ENCODE measurements at regions not wholly inside any gene's neighbourhood (a gene's known extent, or its start where the extent isn't known, plus 50 kb on each side); places are given as distances from the start of the nearest gene placed in this dataset.

DNA sequence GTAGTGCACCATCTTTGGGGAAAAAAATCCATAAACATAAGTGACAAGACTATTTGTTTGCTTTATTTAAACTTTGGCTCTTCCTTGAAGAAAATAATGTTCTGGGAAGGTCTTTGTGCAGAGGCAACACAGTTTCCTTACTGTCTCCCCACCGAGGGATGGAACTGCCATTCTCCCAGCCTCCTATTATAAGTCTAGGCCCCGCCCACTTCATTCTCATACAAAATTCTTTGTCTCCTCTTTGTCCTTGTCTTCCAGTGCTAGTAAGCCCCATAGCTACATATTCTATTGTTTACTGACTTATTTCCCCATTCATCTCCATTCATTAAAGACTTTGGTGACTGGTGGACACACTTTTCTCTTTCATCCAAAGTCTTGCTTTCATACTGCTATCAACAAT, 316.5 kb upstream of the ROBO2 start:
- Histone ChIP-seq H3K4me3 (no peak overlapping the region), H3K79me2 (ENCODE audit: low read depth) (no peaks in the 10 kb centered on the region), H3K9me3 (ENCODE audit: insufficient read depth, low read depth) (no peaks in the 10 kb centered on the region), H3K9me2 (ENCODE audit: insufficient read depth) (no peaks in the 10 kb centered on the region), H3F3A (ENCODE audit: insufficient read depth, low read depth) (no peaks in the 10 kb centered on the region), H3K4me1 (replicated peaks; ENCODE audit: insufficient read depth) (no peaks in the 10 kb centered on the region), H4K20me1 (ENCODE audit: insufficient read depth) (no peaks in the 10 kb centered on the region), H2AFZ (no peak overlapping the region), H3K27me3 (ENCODE audit: insufficient read depth, low read depth) (peaks cover 4% of the 10 kb centered on the region; the same call in 1 of the 2 replicates), H3K36me3 (ENCODE audit: low read depth) (no peaks in the 10 kb centered on the region), H3K27ac (no peak overlapping the region), H3K4me2 (no peak overlapping the region)
- no peak for TF ChIP-seq EZH2 (IDR thresholded peaks at IDR 0.05; ENCODE audit: low read depth)
- TF ChIP-seq, protein P1, sequence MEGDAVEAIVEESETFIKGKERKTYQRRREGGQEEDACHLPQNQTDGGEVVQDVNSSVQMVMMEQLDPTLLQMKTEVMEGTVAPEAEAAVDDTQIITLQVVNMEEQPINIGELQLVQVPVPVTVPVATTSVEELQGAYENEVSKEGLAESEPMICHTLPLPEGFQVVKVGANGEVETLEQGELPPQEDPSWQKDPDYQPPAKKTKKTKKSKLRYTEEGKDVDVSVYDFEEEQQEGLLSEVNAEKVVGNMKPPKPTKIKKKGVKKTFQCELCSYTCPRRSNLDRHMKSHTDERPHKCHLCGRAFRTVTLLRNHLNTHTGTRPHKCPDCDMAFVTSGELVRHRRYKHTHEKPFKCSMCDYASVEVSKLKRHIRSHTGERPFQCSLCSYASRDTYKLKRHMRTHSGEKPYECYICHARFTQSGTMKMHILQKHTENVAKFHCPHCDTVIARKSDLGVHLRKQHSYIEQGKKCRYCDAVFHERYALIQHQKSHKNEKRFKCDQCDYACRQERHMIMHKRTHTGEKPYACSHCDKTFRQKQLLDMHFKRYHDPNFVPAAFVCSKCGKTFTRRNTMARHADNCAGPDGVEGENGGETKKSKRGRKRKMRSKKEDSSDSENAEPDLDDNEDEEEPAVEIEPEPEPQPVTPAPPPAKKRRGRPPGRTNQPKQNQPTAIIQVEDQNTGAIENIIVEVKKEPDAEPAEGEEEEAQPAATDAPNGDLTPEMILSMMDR (conservative IDR thresholded peaks at IDR 0.05) = no peak
- ChIA-PET POLR2A (ENCODE audit: unreplicated experiment) (no interaction called here), CTCF (no interaction called here)
- no peak for DNase-seq
- intact Hi-C loops (cut with micrococcal nuclease; ENCODE audit: unreplicated experiment) = no loop called here
- BruUV-seq (replicated peaks) = no TSS peak

DNA sequence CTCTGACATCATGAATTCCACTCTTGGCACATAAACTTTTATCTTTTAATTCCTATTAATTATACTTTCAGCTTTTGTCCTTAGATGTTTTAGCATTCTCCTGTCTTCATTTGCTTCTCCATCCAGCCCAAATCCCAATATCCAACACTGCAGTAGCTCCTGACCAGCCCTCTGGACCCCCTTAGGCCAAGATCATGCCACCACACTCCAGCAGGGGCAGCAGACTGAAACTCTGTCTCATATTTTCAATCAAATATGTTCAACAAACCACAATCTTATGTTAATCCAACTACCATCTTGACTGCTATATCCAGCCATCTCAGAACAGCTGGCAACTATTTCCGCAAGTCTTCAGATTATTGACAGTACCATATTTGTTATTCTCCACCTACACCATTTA, 315.8 kb upstream of the ROBO2 start:
- Histone ChIP-seq H3K36me3 (ENCODE audit: low read depth) (no peaks in the 10 kb centered on the region), H3K9me3 (ENCODE audit: insufficient read depth, low read depth) (no peaks in the 10 kb centered on the region), H3K9me2 (ENCODE audit: insufficient read depth) (no peaks in the 10 kb centered on the region), H3K4me1 (replicated peaks; ENCODE audit: insufficient read depth) (no peaks in the 10 kb centered on the region), H3K79me2 (ENCODE audit: low read depth) (no peaks in the 10 kb centered on the region), H3F3A (ENCODE audit: insufficient read depth, low read depth) (no peaks in the 10 kb centered on the region), H3K4me3 (no peak overlapping the region), H3K27me3 (ENCODE audit: insufficient read depth, low read depth) (peaks cover 4% of the 10 kb centered on the region; the same call in 1 of the 2 replicates), H4K20me1 (ENCODE audit: insufficient read depth) (no peaks in the 10 kb centered on the region), H2AFZ (no peak overlapping the region), H3K4me2 (no peak overlapping the region), H3K27ac (no peak overlapping the region)
- no peak for TF ChIP-seq EZH2 (IDR thresholded peaks at IDR 0.05; ENCODE audit: low read depth)
- TF ChIP-seq, protein P1 (conservative IDR thresholded peaks at IDR 0.05) = no peak
- no peak for DNase-seq
- BruUV-seq (replicated peaks) = no TSS peak
- ChIA-PET CTCF (no interaction called here), POLR2A (ENCODE audit: unreplicated experiment) (no interaction called here)
- intact Hi-C loops (cut with micrococcal nuclease; ENCODE audit: unreplicated experiment) = no loop called here

DNA sequence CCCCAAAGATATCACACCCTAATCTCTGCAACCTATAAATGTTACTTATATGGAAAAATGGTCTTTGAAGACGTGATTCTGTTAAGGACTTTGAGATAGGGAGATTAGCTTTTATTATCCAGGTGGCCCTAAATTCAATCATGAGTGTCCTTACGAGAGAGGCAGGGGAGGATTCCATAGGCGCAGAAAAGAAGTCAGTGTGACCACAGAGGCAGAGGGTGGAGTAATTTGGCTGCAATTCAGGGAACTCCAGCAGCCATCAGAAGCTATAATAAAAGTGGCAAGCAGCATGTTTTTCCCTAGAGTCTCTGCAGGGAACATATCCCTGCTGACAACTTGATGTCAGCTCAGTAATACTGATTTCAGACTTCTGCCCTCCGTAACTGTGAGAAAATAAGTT, 315.2 kb upstream of the ROBO2 start:
- no peaks in the 10 kb centered on the region for H3K9me3 ChIP-seq (ENCODE audit: insufficient read depth, low read depth)
- H3K36me3 ChIP-seq (ENCODE audit: low read depth) = no peaks in the 10 kb centered on the region
- intact Hi-C loops (cut with micrococcal nuclease; ENCODE audit: unreplicated experiment) = no loop called here
- no peaks in the 10 kb centered on the region for H4K20me1 ChIP-seq (ENCODE audit: insufficient read depth)
- peaks cover 5% of the 10 kb centered on the region; the same call in 1 of the 2 replicates for H3K27me3 ChIP-seq (ENCODE audit: insufficient read depth, low read depth)
- H3F3A ChIP-seq (ENCODE audit: insufficient read depth, low read depth) = no peaks in the 10 kb centered on the region
- H3K79me2 ChIP-seq (ENCODE audit: low read depth) = no peaks in the 10 kb centered on the region
- H2AFZ ChIP-seq = no peak overlapping the region
- BruUV-seq (replicated peaks) = no TSS peak
- H3K4me1 ChIP-seq (replicated peaks; ENCODE audit: insufficient read depth) = no peaks in the 10 kb centered on the region
- ChIA-PET CTCF (no interaction called here), POLR2A (ENCODE audit: unreplicated experiment) (no interaction called here)
- no peak for DNase-seq
- no peaks in the 10 kb centered on the region for H3K9me2 ChIP-seq (ENCODE audit: insufficient read depth)
- no peak overlapping the region for H3K27ac ChIP-seq
- no peak overlapping the region for H3K4me2 ChIP-seq
- no peak overlapping the region for H3K4me3 ChIP-seq
- TF ChIP-seq EZH2 (IDR thresholded peaks at IDR 0.05; ENCODE audit: low read depth) = no peak
- TF ChIP-seq, protein P1 (conservative IDR thresholded peaks at IDR 0.05) = no peak

Measured in PC-9 (cell line).